ENCODE measurements at regions not wholly inside any gene's neighbourhood (a gene's known extent, or its start where the extent isn't known, plus 50 kb on each side); places are given as distances from the start of the nearest gene placed in this dataset.

- TF ChIP-seq CTCF (IDR thresholded peaks at IDR 0.05; ENCODE audit: insufficient read depth, low read length, poor library complexity, severe bottlenecking), result no peak
- TF ChIP-seq EZH2phosphoT487 (conservative IDR thresholded peaks at IDR 0.05; ENCODE audit: low read length), result no peak
Measured at GRCh38 chr2:128401680-128402079, 83.0 kb upstream of the HS6ST1 start.
